Kidney epithelial cell (primary cell): ENCODE measurements at regions not wholly inside any gene's neighbourhood (a gene's known extent, or its start where the extent isn't known, plus 50 kb on each side); places are given as distances from the start of the nearest gene placed in this dataset.

Experiments used
- DNase-seq: peaks from one replicate; pipeline ENCODE4 v3.0.0-alpha.2; 2010; ENCODE audit warnings: low read depth
- H3K27me3 ChIP-seq: 2 replicates; pipeline ENCODE4 v1.6.0; 2011; ENCODE audit warnings: low read length; ENCODE audit not compliant: control insufficient read depth, insufficient read depth
- H3K36me3 ChIP-seq: 2 replicates; pipeline ENCODE4 v1.5.1; 2011; ENCODE audit warnings: low read length; ENCODE audit not compliant: control insufficient read depth, insufficient read depth
- H3K4me3 ChIP-seq: 2 replicates; pipeline ENCODE4 v1.5.1; 2011; ENCODE audit warnings: low read depth, mild to moderate bottlenecking, control low read depth, low read length
- TF ChIP-seq, protein P1 (sequence below): IDR thresholded peaks from 2 replicates; pipeline ENCODE4 v1.5.1; 2011; ENCODE audit warnings: mild to moderate bottlenecking, moderate library complexity, low read length, control low read depth, inconsistent platforms; ENCODE audit not compliant: insufficient read depth, poor library complexity, severe bottlenecking

DNA sequence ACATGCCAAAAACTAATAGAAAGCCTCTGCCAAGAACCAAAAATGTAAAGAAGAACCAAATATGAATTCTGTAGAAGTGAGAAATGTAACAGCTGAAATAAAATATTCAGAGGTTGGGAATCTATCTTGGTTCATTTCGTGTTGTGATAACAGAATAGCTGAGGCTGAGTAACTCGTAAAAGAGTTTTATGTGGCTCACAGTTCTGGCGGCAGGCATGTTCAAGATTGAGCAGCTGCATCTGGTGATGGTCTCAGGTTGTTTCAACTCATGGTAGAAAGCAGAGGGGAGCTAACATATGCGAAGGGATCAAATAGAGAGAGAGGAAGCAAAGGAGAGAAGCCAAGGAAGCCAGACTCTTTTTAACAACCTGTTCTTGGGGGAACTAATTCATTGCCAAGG, 717.2 kb downstream of the TNS3 start:
- Histone ChIP-seq H3K27me3 (no peaks in the 10 kb centered on the region), H3K4me3 (no peak overlapping the region), H3K36me3 (no peaks in the 10 kb centered on the region)
- no peak for DNase-seq
- TF ChIP-seq, protein P1, sequence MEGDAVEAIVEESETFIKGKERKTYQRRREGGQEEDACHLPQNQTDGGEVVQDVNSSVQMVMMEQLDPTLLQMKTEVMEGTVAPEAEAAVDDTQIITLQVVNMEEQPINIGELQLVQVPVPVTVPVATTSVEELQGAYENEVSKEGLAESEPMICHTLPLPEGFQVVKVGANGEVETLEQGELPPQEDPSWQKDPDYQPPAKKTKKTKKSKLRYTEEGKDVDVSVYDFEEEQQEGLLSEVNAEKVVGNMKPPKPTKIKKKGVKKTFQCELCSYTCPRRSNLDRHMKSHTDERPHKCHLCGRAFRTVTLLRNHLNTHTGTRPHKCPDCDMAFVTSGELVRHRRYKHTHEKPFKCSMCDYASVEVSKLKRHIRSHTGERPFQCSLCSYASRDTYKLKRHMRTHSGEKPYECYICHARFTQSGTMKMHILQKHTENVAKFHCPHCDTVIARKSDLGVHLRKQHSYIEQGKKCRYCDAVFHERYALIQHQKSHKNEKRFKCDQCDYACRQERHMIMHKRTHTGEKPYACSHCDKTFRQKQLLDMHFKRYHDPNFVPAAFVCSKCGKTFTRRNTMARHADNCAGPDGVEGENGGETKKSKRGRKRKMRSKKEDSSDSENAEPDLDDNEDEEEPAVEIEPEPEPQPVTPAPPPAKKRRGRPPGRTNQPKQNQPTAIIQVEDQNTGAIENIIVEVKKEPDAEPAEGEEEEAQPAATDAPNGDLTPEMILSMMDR = no peak

DNA sequence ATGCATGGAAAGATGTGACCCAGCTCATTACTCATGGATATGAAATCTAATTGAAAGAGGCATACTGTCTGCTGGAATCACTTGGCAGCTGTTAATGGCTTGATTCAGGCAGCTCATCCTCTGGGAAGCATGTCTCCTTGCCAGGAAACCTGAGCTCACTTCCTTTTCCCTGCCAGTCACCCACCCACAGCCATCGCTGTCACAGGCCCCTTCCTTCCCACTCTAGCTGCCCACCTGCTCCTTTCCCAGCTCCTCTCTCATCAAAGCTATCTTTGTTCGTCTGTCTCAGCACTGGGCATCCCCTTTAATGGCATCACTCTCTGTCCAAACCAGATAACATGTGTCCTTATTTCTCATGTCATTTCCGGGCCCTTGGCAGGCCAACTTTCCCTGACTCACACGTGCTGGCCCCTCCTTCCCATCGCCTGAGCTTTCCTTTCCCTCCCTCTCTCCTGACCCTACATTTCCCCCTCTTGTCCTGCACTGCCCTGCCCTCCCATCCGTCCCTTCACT, 721.9 kb downstream of the TNS3 start:
- Histone ChIP-seq H3K27me3 (no peaks in the 10 kb centered on the region), H3K4me3 (no peak overlapping the region), H3K36me3 (no peaks in the 10 kb centered on the region)
- TF ChIP-seq, protein P1 = no peak
- no peak for DNase-seq

- H3K4me3 ChIP-seq = no peak overlapping the region
- H3K27me3 ChIP-seq = no peaks in the 10 kb centered on the region
- no peaks in the 10 kb centered on the region for H3K36me3 ChIP-seq
- TF ChIP-seq, protein P1 = no peak
- DNase-seq = no peak
Measured at GRCh38 chr7:46855851-46856250, 726.1 kb downstream of the TNS3 start.

GRCh38 chr7:46854958-46855473, 726.9 kb downstream of the TNS3 start:
- H3K27me3 ChIP-seq = no peaks in the 10 kb centered on the region
- no peaks in the 10 kb centered on the region for H3K36me3 ChIP-seq
- TF ChIP-seq, protein P1 = no peak
- H3K4me3 ChIP-seq = no peak overlapping the region
- DNase-seq = no peak

DNA sequence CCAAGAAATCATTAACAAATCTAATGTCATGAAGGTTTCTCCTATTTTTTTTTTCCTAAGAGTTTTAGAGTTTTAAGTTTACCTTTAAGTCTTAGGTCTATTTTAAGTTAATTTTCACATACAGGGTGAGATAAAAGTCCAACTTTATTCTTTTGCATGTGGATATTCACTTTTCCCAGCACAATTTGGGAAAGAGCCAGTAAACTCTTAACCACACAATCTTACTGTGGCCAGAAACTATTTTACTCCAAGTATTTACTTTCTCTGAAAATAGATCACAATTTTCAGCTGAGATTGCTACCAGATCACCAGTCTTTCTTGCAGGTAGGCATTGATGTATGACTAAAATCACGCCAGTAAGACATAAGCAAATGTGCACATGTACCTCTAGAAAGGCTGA, 728.5 kb downstream of the TNS3 start:
- no peak overlapping the region for H3K4me3 ChIP-seq
- no peaks in the 10 kb centered on the region for H3K27me3 ChIP-seq
- TF ChIP-seq, protein P1 = no peak
- H3K36me3 ChIP-seq = no peaks in the 10 kb centered on the region
- DNase-seq = no peak

DNA sequence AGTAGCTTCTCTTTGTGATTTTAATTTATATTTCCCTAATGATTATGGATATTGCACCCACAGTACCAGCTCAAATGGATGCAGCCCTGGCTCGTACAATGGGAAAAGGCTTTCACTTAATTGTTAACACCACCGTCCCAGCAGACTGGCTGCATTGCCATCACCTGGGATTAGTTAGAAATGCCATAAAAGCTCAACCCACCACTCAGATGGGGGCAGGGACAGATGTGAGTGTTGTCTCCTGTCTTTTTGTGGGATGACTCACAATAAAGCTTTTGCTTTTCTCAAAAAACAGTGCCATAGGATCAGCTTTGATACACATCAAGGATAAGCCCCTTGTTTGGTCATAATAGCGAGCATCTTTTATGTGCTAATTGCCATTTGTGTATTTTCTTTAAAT, 729.1 kb downstream of the TNS3 start:
- TF ChIP-seq, protein P1 = no peak

More for the DNA sequence above, 729.1 kb downstream of the TNS3 start:
- no peak for DNase-seq
- no peaks in the 10 kb centered on the region for H3K27me3 ChIP-seq
- no peaks in the 10 kb centered on the region for H3K36me3 ChIP-seq
- no peak overlapping the region for H3K4me3 ChIP-seq
